GOT3 (cell line): ENCODE measurements at regions not wholly inside any gene's neighbourhood (a gene's known extent, or its start where the extent isn't known, plus 50 kb on each side); places are given as distances from the start of the nearest gene placed in this dataset.

Source experiments
- DNase-seq: peaks from one replicate; lab custom pipeline; 2025; ENCODE audit warnings: mixed read lengths; lab: John Stamatoyannopoulos, UW

GRCh38 chr10:29685506-29685905 is 50.7 kb upstream of the SVIL start:
- DNase-seq = no peak
